ENCODE measurements at regions not wholly inside any gene's neighbourhood (a gene's known extent, or its start where the extent isn't known, plus 50 kb on each side); places are given as distances from the start of the nearest gene placed in this dataset.

DNA sequence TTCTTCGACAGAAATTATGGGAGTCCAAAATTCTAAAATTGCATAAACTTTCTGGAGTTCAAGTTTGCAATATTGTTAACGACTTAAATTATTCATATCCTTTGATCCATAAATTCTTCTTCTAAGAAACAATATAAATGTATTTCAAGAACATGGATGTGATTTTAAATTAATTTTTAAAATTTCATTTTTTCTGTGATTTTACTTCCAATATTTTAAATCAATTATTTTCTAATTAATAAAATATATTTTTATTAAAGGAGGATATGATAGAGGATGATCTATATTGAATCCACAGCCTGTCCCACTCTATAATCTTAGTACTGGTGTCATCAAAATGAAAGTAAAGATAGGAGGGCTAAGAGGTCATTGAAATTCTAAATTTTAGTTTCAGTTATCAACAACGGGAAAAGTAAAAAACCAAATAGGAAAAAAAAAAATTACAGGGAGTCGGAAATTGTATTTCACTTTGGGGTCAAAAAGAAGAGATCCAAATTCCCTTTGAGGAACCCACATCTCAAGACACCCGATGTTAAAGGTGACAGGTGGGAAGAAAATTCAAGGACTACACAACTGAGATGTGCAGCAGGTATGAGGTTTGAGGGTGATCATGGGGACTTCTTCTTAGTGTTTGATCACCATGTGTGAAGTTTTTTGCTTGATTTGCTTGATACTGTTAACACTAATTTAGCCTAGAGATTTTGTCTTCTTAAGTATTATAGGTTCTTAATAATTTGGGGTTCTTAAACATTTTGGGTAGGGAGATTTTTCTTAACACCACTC, 154.8 kb upstream of the RGS18 start:
- TF ChIP-seq POLR2AphosphoS5 (IDR thresholded peaks at IDR 0.05) = no peak
- no peak for TF ChIP-seq POLR2A (IDR thresholded peaks at IDR 0.05)
- TF ChIP-seq, protein P1, sequence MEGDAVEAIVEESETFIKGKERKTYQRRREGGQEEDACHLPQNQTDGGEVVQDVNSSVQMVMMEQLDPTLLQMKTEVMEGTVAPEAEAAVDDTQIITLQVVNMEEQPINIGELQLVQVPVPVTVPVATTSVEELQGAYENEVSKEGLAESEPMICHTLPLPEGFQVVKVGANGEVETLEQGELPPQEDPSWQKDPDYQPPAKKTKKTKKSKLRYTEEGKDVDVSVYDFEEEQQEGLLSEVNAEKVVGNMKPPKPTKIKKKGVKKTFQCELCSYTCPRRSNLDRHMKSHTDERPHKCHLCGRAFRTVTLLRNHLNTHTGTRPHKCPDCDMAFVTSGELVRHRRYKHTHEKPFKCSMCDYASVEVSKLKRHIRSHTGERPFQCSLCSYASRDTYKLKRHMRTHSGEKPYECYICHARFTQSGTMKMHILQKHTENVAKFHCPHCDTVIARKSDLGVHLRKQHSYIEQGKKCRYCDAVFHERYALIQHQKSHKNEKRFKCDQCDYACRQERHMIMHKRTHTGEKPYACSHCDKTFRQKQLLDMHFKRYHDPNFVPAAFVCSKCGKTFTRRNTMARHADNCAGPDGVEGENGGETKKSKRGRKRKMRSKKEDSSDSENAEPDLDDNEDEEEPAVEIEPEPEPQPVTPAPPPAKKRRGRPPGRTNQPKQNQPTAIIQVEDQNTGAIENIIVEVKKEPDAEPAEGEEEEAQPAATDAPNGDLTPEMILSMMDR (IDR thresholded peaks at IDR 0.05) = no peak
- TF ChIP-seq EP300 (IDR thresholded peaks at IDR 0.05) = no peak

Measured in upper lobe of left lung (tissue), 4 donors.